GM12878 (cell line): ENCODE measurements at regions not wholly inside any gene's neighbourhood (a gene's known extent, or its start where the extent isn't known, plus 50 kb on each side); places are given as distances from the start of the nearest gene placed in this dataset.

ENCODE experiments used
- CUX1 ChIP-seq: IDR thresholded peaks from 2 replicates; pipeline ENCODE4 v1.6.1; 2012; ENCODE audit warnings: improper control_type of control experiment, low read depth, low read length; ENCODE audit not compliant: insufficient replicate concordance
- EED ChIP-seq: sonication (generic); IDR thresholded peaks from 2 replicates; pipeline ENCODE4 v1.6.1; 2016; ENCODE audit warnings: antibody characterized with exemption, low read depth
- IKZF2 ChIP-seq, 2 experiments: fragments of 450-650 bp; IDR thresholded peaks; 2 replicates each; pipeline ENCODE4 v1.6.1; 2017; ENCODE audit warnings: mild to moderate bottlenecking in 2 of 2, moderate library complexity in 2 of 2
- RAD21 ChIP-seq: IDR thresholded peaks from 2 replicates; pipeline ENCODE4 v1.6.1; 2011; ENCODE audit warnings: mild to moderate bottlenecking, low read depth, low read length, moderate library complexity; ENCODE audit not compliant: insufficient read depth
- STAT3 ChIP-seq: IDR thresholded peaks from 2 replicates; pipeline ENCODE4 v1.6.1; 2011; ENCODE audit warnings: low read depth, low read length, improper control_type of control experiment
- TF ChIP-seq, protein P1 (sequence below): fragments of 450-650 bp; IDR thresholded peaks from 2 replicates; pipeline ENCODE4 v1.6.1; 2018; ENCODE audit warnings: mild to moderate bottlenecking, low read depth, moderate library complexity; ENCODE audit not compliant: partially characterized antibody

- no peak for TF ChIP-seq CUX1
- TF ChIP-seq RAD21, result no peak
- TF ChIP-seq IKZF2 (IDR thresholded peaks at IDR 0.05), result no peak
- TF ChIP-seq STAT3, result no peak
- TF ChIP-seq EED, result no peak
- TF ChIP-seq, protein P1, sequence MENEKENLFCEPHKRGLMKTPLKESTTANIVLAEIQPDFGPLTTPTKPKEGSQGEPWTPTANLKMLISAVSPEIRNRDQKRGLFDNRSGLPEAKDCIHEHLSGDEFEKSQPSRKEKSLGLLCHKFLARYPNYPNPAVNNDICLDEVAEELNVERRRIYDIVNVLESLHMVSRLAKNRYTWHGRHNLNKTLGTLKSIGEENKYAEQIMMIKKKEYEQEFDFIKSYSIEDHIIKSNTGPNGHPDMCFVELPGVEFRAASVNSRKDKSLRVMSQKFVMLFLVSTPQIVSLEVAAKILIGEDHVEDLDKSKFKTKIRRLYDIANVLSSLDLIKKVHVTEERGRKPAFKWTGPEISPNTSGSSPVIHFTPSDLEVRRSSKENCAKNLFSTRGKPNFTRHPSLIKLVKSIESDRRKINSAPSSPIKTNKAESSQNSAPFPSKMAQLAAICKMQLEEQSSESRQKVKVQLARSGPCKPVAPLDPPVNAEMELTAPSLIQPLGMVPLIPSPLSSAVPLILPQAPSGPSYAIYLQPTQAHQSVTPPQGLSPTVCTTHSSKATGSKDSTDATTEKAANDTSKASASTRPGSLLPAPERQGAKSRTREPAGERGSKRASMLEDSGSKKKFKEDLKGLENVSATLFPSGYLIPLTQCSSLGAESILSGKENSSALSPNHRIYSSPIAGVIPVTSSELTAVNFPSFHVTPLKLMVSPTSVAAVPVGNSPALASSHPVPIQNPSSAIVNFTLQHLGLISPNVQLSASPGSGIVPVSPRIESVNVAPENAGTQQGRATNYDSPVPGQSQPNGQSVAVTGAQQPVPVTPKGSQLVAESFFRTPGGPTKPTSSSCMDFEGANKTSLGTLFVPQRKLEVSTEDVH, result no peak
Measured at GRCh38 chr1:99546432-99547416, 99.2 kb upstream of the PALMD start (continued).
